SK-N-MC (cell line): ENCODE measurements at regions not wholly inside any gene's neighbourhood (a gene's known extent, or its start where the extent isn't known, plus 50 kb on each side); places are given as distances from the start of the nearest gene placed in this dataset.

Experiments used
- EZH2 ChIP-seq: fragments of 200-600 bp; sonication (generic); IDR thresholded peaks from one replicate; pipeline ENCODE4 v1.6.1; 2017; ENCODE audit warnings: antibody characterized with exemption
- POLR2AphosphoS5 ChIP-seq: IDR thresholded peaks from 2 replicates; pipeline ENCODE4 v1.6.1; 2012; ENCODE audit warnings: mild to moderate bottlenecking, low read depth, low read length, borderline replicate concordance

GRCh38 chr21:33989440-33989839 is 73.8 kb upstream of the ATP5PO start:
- no peak for TF ChIP-seq EZH2
- no peak for TF ChIP-seq POLR2AphosphoS5
